ENCODE measurements at regions not wholly inside any gene's neighbourhood (a gene's known extent, or its start where the extent isn't known, plus 50 kb on each side); places are given as distances from the start of the nearest gene placed in this dataset.

DNA sequence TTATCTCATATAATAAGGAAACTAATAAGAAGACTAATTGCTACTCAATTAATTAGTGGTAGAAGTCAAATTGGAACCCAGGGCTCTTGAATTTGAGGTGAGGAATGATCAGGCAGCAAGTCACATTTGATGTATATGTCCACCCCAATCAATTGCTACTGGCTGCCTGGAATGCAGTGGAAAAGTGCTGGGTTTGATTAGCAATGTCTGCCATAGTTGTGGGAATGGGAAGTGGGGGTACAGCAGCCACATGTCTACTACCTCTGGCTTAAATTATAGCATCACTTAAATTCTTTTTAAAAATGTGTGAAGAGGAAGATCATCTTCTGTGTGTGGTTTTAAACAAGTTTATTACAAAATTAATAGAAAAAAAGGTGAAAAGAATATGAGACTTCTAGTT, 50.8 kb upstream of the NAV2 start:
- Histone ChIP-seq H3K27ac (no peak overlapping the region), H3K4me1 (peaks cover 0 to 23% (median 0%) of the 10 kb centered on the region in 3 donors), H3K4me3 (no peak overlapping the region), H3K27me3 (no peaks in the 10 kb centered on the region), H3K36me3 (no peaks in the 10 kb centered on the region), H3K9me3 (no peaks in the 10 kb centered on the region)
- no peak for TF ChIP-seq POLR2AphosphoS5 (IDR thresholded peaks at IDR 0.05)
- TF ChIP-seq POLR2A (IDR thresholded peaks at IDR 0.05), result no peak
- no peak for TF ChIP-seq EP300 (IDR thresholded peaks at IDR 0.05)
- TF ChIP-seq, protein P1, sequence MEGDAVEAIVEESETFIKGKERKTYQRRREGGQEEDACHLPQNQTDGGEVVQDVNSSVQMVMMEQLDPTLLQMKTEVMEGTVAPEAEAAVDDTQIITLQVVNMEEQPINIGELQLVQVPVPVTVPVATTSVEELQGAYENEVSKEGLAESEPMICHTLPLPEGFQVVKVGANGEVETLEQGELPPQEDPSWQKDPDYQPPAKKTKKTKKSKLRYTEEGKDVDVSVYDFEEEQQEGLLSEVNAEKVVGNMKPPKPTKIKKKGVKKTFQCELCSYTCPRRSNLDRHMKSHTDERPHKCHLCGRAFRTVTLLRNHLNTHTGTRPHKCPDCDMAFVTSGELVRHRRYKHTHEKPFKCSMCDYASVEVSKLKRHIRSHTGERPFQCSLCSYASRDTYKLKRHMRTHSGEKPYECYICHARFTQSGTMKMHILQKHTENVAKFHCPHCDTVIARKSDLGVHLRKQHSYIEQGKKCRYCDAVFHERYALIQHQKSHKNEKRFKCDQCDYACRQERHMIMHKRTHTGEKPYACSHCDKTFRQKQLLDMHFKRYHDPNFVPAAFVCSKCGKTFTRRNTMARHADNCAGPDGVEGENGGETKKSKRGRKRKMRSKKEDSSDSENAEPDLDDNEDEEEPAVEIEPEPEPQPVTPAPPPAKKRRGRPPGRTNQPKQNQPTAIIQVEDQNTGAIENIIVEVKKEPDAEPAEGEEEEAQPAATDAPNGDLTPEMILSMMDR (IDR thresholded peaks at IDR 0.05), result no peak
- ATAC-seq, result no peak

DNA sequence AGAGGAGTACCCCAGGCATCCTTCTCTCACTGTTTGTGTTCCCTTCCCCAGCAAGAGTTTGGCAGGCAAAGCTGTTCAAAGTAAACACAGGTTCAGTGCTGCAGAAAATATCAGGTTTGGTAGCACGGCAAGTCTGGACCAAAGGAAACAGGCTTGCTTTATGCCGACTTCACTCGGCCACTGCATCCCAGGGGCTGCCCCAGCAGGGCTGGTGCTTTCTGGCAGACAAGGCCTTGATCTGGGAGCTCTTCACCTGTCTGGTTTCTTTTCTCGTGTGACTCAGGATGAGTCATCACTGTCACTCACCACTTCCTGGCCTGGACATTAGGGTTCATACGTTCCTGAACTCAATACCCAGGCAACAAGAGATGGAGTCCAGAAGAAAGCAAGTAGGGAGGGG, 52.6 kb upstream of the NAV2 start:
- H3K27ac ChIP-seq, result peak overlapping the region; percentile 3 to 76 (median 74)
- ATAC-seq, result peak; percentile 45
- peaks cover 0 to 21% (median 0%) of the 10 kb centered on the region in 3 donors for H3K4me1 ChIP-seq
- H3K36me3 ChIP-seq, result no peaks in the 10 kb centered on the region
- no peak overlapping the region for H3K4me3 ChIP-seq
- H3K9me3 ChIP-seq, result no peaks in the 10 kb centered on the region
- TF ChIP-seq EP300 (IDR thresholded peaks at IDR 0.05) (no peak), POLR2A (IDR thresholded peaks at IDR 0.05) (no peak), POLR2AphosphoS5 (IDR thresholded peaks at IDR 0.05) (no peak)
- TF ChIP-seq, protein P1 (IDR thresholded peaks at IDR 0.05), result no peak
- no peaks in the 10 kb centered on the region for H3K27me3 ChIP-seq
- WGBS, 2 donors (ENCODE audit: low coverage in 1 of 2), result 0 to 43% methylated on average over 1 to 3 of the region's 5 CpGs

DNA sequence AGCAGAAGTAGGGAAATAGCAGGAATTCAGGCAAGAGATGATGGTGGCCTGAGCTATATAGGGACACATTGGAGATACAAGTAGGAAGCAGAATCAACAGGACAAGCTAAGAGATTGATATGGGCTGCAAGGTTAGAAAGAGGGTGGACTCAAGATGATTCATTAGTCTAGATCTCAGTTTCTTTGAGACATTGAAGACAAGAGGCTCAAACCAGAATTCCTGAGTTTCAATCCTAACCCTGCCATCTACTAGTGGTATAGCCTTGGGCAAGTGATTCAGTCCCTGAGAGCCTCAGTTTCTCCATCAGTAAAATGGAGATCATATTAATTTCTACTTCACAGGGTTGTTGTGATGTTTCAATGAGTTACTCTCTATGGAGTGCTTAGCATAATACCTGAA, 53.1 kb upstream of the NAV2 start:
- TF ChIP-seq EP300 (IDR thresholded peaks at IDR 0.05), result no peak
- TF ChIP-seq POLR2AphosphoS5 (IDR thresholded peaks at IDR 0.05), result no peak
- TF ChIP-seq POLR2A (IDR thresholded peaks at IDR 0.05), result no peak
- TF ChIP-seq, protein P1 (IDR thresholded peaks at IDR 0.05), result no peak
- no peak for ATAC-seq
- H3K27ac ChIP-seq, result peak overlapping the region in 3 of 4 donors; percentile 74 to 76 (median 75)

DNA sequence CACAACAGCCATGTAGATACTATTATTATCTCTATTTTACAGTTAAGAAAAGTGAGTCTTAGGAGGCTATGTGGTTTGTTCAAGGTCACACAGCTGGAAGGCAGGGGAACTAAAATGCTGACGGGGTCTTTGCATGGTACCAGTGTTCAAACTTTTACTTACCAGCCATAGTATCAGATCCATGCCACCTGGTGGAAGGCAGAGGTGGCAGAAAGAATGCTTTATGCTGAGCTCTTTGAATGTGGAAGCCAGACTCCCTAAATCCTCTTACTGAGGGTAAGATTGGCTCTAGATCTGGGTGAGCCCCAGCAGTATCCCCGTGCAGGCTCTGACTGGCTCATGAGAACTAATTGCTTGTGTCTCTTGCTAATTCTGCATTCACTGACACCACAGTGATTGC, 54.3 kb upstream of the NAV2 start:
- no peak for TF ChIP-seq EP300 (IDR thresholded peaks at IDR 0.05)
- TF ChIP-seq, protein P1 (IDR thresholded peaks at IDR 0.05), result peak in 2 of 4 experiments; percentile 6 to 14
- ATAC-seq, result no peak
- Histone ChIP-seq H3K9me3 (no peaks in the 10 kb centered on the region), H3K4me3 (no peak overlapping the region), H3K27ac (peak overlapping the region in 2 of 4 donors; percentile 74 to 75), H3K36me3 (no peaks in the 10 kb centered on the region), H3K4me1 (peaks cover 0 to 16% (median 0%) of the 10 kb centered on the region in 3 donors), H3K27me3 (no peaks in the 10 kb centered on the region)
- 0% methylated on average over 1 of the region's 2 CpGs for WGBS, 2 donors (ENCODE audit: low coverage in 1 of 2)

More for the DNA sequence above, 53.1 kb upstream of the NAV2 start:
- no peak overlapping the region for H3K4me3 ChIP-seq
- no peaks in the 10 kb centered on the region for H3K36me3 ChIP-seq
- H3K4me1 ChIP-seq, result peaks cover 0 to 16% (median 0%) of the 10 kb centered on the region in 3 donors
- no peaks in the 10 kb centered on the region for H3K9me3 ChIP-seq
- no peaks in the 10 kb centered on the region for H3K27me3 ChIP-seq

DNA sequence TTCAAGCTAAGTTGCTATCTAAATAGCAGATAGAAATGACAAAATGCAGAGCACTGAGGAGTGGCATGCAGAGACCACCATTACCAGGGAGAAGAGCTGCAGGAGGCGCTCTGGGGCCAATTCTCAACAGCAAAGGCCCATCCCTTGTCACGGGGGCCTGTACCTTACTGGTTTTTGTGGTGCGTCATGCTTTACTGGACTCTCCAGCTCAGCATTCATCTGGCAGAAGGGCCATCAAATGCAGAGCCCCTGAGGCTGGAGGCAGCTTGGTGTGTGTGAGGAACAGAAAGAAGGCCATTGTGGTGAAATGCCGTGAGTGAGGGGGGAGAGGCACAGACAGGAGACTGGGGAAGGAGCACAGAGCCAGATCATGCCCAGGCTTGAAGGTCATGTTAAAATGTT, 56.5 kb upstream of the NAV2 start:
- no peaks in the 10 kb centered on the region for H3K9me3 ChIP-seq
- H3K4me3 ChIP-seq, result no peak overlapping the region
- WGBS, 2 donors (ENCODE audit: low coverage in 1 of 2), result 80 to 92% methylated on average over 2 of the region's 4 CpGs
- H3K4me1 ChIP-seq, result peaks cover 0 to 20% (median 0%) of the 10 kb centered on the region in 3 donors
- H3K27ac ChIP-seq, result no peak overlapping the region
- no peak for ATAC-seq
- H3K27me3 ChIP-seq, result no peaks in the 10 kb centered on the region
- no peaks in the 10 kb centered on the region for H3K36me3 ChIP-seq
- TF ChIP-seq EP300 (IDR thresholded peaks at IDR 0.05), result no peak
- TF ChIP-seq, protein P1 (IDR thresholded peaks at IDR 0.05), result no peak
- TF ChIP-seq POLR2AphosphoS5 (IDR thresholded peaks at IDR 0.05), result no peak
- no peak for TF ChIP-seq POLR2A (IDR thresholded peaks at IDR 0.05)

Measured in gastroesophageal sphincter (tissue), 4 donors.